Cardiac muscle cell (in vitro differentiated cells and primary cell): ENCODE measurements at regions not wholly inside any gene's neighbourhood (a gene's known extent, or its start where the extent isn't known, plus 50 kb on each side); places are given as distances from the start of the nearest gene placed in this dataset.

ENCODE experiments used
- DNase-seq, 2 donors: peaks; one replicate each; pipeline versions ENCODE4 v3.0.0 to v3.0.0-alpha.2; 2010 to 2017; ENCODE audit warnings: low read depth in 1 of 2, low spot score in 1 of 2
- H3K27ac ChIP-seq: fragments of 200-600 bp; sonication (generic); 2 replicates; pipeline ENCODE4 v1.5.1; 2016
- H3K27me3 ChIP-seq: fragments of 200-600 bp; sonication (generic); 2 replicates; pipeline ENCODE4 v1.6.0; 2016; ENCODE audit warnings: control low read depth
- H3K36me3 ChIP-seq: fragments of 200-600 bp; sonication (generic); 2 replicates; pipeline ENCODE4 v1.5.1; 2016; ENCODE audit warnings: control low read depth
- H3K4me1 ChIP-seq: fragments of 200-600 bp; sonication (generic); 2 replicates; pipeline ENCODE4 v1.8.1; 2017; ENCODE audit warnings: low read depth, mild to moderate bottlenecking, mixed run types
- H3K4me3 ChIP-seq: fragments of 200-600 bp; sonication (generic); 2 replicates; pipeline ENCODE4 v1.5.1; 2016; ENCODE audit warnings: mild to moderate bottlenecking
- H3K9me3 ChIP-seq: fragments of 200-600 bp; sonication (generic); 2 replicates; pipeline ENCODE4 v1.5.1; 2017; ENCODE audit warnings: low read depth, mild to moderate bottlenecking, control low read depth
- CTCF ChIP-seq: IDR thresholded peaks from 2 replicates; pipeline ENCODE4 v1.5.1; 2012; ENCODE audit warnings: low read depth, mild to moderate bottlenecking, low read length

GRCh38 chr10:117914334-117914733 lies 132.4 kb downstream of the RAB11FIP2 start:
- Histone ChIP-seq H3K4me3 (no peak overlapping the region), H3K4me1 (no peaks in the 10 kb centered on the region), H3K27me3 (peaks cover 23% of the 10 kb centered on the region), H3K36me3 (no peaks in the 10 kb centered on the region), H3K9me3 (no peaks in the 10 kb centered on the region), H3K27ac (no peak overlapping the region)
- DNase-seq: no peak
- TF ChIP-seq CTCF: no peak

- H3K36me3 ChIP-seq: no peaks in the 10 kb centered on the region
- H3K9me3 ChIP-seq: no peaks in the 10 kb centered on the region
- no peak overlapping the region for H3K4me3 ChIP-seq
- TF ChIP-seq CTCF: no peak
- H3K4me1 ChIP-seq: no peaks in the 10 kb centered on the region
- no peak for DNase-seq
- H3K27me3 ChIP-seq: peaks cover 6% of the 10 kb centered on the region
- H3K27ac ChIP-seq: no peak overlapping the region
Measured at GRCh38 chr10:117920956-117921355, 125.8 kb downstream of the RAB11FIP2 start.

- TF ChIP-seq CTCF: no peak
Measured at GRCh38 chr10:117921421-117921820, 125.3 kb downstream of the RAB11FIP2 start.

GRCh38 chr10:117924820-117925219 lies 121.9 kb downstream of the RAB11FIP2 start:
- no peaks in the 10 kb centered on the region for H3K4me1 ChIP-seq
- no peak for TF ChIP-seq CTCF
- no peak overlapping the region for H3K4me3 ChIP-seq
- H3K9me3 ChIP-seq: no peaks in the 10 kb centered on the region
- no peak for DNase-seq
- H3K27ac ChIP-seq: no peak overlapping the region
- H3K36me3 ChIP-seq: no peaks in the 10 kb centered on the region
- H3K27me3 ChIP-seq: peaks cover 22% of the 10 kb centered on the region

More at GRCh38 chr10:117921421-117921820, 125.3 kb downstream of the RAB11FIP2 start:
- H3K4me1 ChIP-seq: no peaks in the 10 kb centered on the region
- H3K9me3 ChIP-seq: no peaks in the 10 kb centered on the region
- H3K36me3 ChIP-seq: no peaks in the 10 kb centered on the region
- no peak overlapping the region for H3K4me3 ChIP-seq
- no peak overlapping the region for H3K27ac ChIP-seq
- DNase-seq: no peak
- H3K27me3 ChIP-seq: peaks cover 6% of the 10 kb centered on the region

GRCh38 chr10:117925369-117925768 lies 121.4 kb downstream of the RAB11FIP2 start:
- Histone ChIP-seq H3K9me3 (no peaks in the 10 kb centered on the region), H3K4me3 (no peak overlapping the region), H3K36me3 (no peaks in the 10 kb centered on the region), H3K27ac (no peak overlapping the region), H3K27me3 (peaks cover 19% of the 10 kb centered on the region), H3K4me1 (no peaks in the 10 kb centered on the region)
- DNase-seq: no peak
- TF ChIP-seq CTCF: no peak

GRCh38 chr10:117926491-117926890 lies 120.2 kb downstream of the RAB11FIP2 start:
- no peaks in the 10 kb centered on the region for H3K9me3 ChIP-seq
- no peaks in the 10 kb centered on the region for H3K36me3 ChIP-seq
- H3K4me1 ChIP-seq: no peaks in the 10 kb centered on the region
- DNase-seq: peak in 1 of 2 donors; percentile 13
- no peak overlapping the region for H3K27ac ChIP-seq
- no peak for TF ChIP-seq CTCF
- no peak overlapping the region for H3K4me3 ChIP-seq
- H3K27me3 ChIP-seq: peaks cover 16% of the 10 kb centered on the region
